ENCODE measurements at regions not wholly inside any gene's neighbourhood (a gene's known extent, or its start where the extent isn't known, plus 50 kb on each side); places are given as distances from the start of the nearest gene placed in this dataset.

- ChIA-PET CTCF (no interaction called here), POLR2A (no interaction called here), RAD21 (ENCODE audit: low non-redundant PET in 1 of 2, low total read pairs in 2 of 2, uncharacterized antibody in 2 of 2, unreplicated experiment in 2 of 2) (no interaction called here)
- Histone ChIP-seq H3K36me3 (ENCODE audit: control insufficient read depth in 1 of 2, insufficient read depth in 2 of 2, low read length in 2 of 2) (no peaks in the 10 kb centered on the region), H3K9me3 (ENCODE audit: control insufficient read depth in 1 of 2, insufficient read depth in 1 of 2, low read depth in 1 of 2, low read length in 2 of 2) (no peaks in the 10 kb centered on the region), H3K9me2 (ENCODE audit: insufficient read depth) (no peaks in the 10 kb centered on the region), H3K27ac (ENCODE audit: low read depth, low read length) (no peak overlapping the region), H3K79me2 (ENCODE audit: insufficient read depth, low read length) (no peaks in the 10 kb centered on the region), H2AFZ (ENCODE audit: low read depth, low read length, poor library complexity, severe bottlenecking) (no peak overlapping the region), H3K4me1 (ENCODE audit: control insufficient read depth in 1 of 2, insufficient read depth in 2 of 2, low read length in 2 of 2) (no peaks in the 10 kb centered on the region), H3K4me2 (ENCODE audit: low read length) (no peak overlapping the region), H3K9ac (ENCODE audit: low read length) (no peak overlapping the region), H4K20me1 (ENCODE audit: insufficient read depth) (no peaks in the 10 kb centered on the region), H3K27me3 (ENCODE audit: insufficient read depth, low read length) (peaks cover 31% of the 10 kb centered on the region), H3K4me3 (replicated peaks in 1 of 2; ENCODE audit: low read depth in 1 of 2, low read length in 2 of 2) (no peak overlapping the region)
- TF ChIP-seq SIN3A (IDR thresholded peaks at IDR 0.05; ENCODE audit: low read depth): no peak
- TF ChIP-seq CBX3 (IDR thresholded peaks at IDR 0.05; ENCODE audit: low read depth): no peak
- TF ChIP-seq POLR2AphosphoS5 (IDR thresholded peaks at IDR 0.05; ENCODE audit: low read depth, low read length): no peak
- no peak for TF ChIP-seq YY1 (IDR thresholded peaks at IDR 0.05; ENCODE audit: extremely low read depth, insufficient replicate concordance, low read depth, low read length)
- no peak for TF ChIP-seq ZNF274 (IDR thresholded peaks at IDR 0.05; ENCODE audit: low read depth, low read length)
- TF ChIP-seq ATF3 (IDR thresholded peaks at IDR 0.05): no peak
- TF ChIP-seq POLR2A (IDR thresholded peaks at IDR 0.05; ENCODE audit: borderline replicate concordance, extremely low read depth, insufficient read depth, insufficient read length): no peak
- no peak for TF ChIP-seq SP1 (IDR thresholded peaks at IDR 0.05; ENCODE audit: low read depth)
- TF ChIP-seq, protein P1, sequence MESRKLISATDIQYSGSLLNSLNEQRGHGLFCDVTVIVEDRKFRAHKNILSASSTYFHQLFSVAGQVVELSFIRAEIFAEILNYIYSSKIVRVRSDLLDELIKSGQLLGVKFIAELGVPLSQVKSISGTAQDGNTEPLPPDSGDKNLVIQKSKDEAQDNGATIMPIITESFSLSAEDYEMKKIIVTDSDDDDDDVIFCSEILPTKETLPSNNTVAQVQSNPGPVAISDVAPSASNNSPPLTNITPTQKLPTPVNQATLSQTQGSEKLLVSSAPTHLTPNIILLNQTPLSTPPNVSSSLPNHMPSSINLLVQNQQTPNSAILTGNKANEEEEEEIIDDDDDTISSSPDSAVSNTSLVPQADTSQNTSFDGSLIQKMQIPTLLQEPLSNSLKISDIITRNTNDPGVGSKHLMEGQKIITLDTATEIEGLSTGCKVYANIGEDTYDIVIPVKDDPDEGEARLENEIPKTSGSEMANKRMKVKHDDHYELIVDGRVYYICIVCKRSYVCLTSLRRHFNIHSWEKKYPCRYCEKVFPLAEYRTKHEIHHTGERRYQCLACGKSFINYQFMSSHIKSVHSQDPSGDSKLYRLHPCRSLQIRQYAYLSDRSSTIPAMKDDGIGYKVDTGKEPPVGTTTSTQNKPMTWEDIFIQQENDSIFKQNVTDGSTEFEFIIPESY (IDR thresholded peaks at IDR 0.05; ENCODE audit: extremely low read depth, insufficient replicate concordance, low read length): no peak
- no peak for TF ChIP-seq CTCF (IDR thresholded peaks at IDR 0.05 in 2 of 3, conservative IDR thresholded peaks at IDR 0.05 in 1 of 3; ENCODE audit: borderline replicate concordance in 1 of 3, insufficient read depth in 1 of 3, low read depth in 2 of 3, low read length in 2 of 3)
- no peak for TF ChIP-seq FOSL1 (IDR thresholded peaks at IDR 0.05; ENCODE audit: low read depth)
- TF ChIP-seq JUND (IDR thresholded peaks at IDR 0.05): no peak
- no peak for TF ChIP-seq EZH2 (IDR thresholded peaks at IDR 0.05)
- TF ChIP-seq REST (IDR thresholded peaks at IDR 0.05; ENCODE audit: low read depth): no peak
- no peak for TF ChIP-seq MAX (IDR thresholded peaks at IDR 0.05)
- TF ChIP-seq CEBPB (IDR thresholded peaks at IDR 0.05; ENCODE audit: low read depth): no peak
- TF ChIP-seq SRF (IDR thresholded peaks at IDR 0.05; ENCODE audit: low read depth): no peak
- no peak for TF ChIP-seq ELF1 (IDR thresholded peaks at IDR 0.05; ENCODE audit: borderline replicate concordance, low read depth)
- TF ChIP-seq EGR1 (IDR thresholded peaks at IDR 0.05; ENCODE audit: low read depth): no peak
- intact Hi-C loops (cut with micrococcal nuclease): no loop called here
- no peak for DNase-seq (ENCODE audit: low read depth, low spot score)
- ATAC-seq: no peak
- BruUV-seq (replicated peaks): no TSS peak
These were observed 297.2 kb downstream of the OMA1 start for GRCh38 chr1:58249388-58249736.
